ENCODE measurements at regions not wholly inside any gene's neighbourhood (a gene's known extent, or its start where the extent isn't known, plus 50 kb on each side); places are given as distances from the start of the nearest gene placed in this dataset.

DNA sequence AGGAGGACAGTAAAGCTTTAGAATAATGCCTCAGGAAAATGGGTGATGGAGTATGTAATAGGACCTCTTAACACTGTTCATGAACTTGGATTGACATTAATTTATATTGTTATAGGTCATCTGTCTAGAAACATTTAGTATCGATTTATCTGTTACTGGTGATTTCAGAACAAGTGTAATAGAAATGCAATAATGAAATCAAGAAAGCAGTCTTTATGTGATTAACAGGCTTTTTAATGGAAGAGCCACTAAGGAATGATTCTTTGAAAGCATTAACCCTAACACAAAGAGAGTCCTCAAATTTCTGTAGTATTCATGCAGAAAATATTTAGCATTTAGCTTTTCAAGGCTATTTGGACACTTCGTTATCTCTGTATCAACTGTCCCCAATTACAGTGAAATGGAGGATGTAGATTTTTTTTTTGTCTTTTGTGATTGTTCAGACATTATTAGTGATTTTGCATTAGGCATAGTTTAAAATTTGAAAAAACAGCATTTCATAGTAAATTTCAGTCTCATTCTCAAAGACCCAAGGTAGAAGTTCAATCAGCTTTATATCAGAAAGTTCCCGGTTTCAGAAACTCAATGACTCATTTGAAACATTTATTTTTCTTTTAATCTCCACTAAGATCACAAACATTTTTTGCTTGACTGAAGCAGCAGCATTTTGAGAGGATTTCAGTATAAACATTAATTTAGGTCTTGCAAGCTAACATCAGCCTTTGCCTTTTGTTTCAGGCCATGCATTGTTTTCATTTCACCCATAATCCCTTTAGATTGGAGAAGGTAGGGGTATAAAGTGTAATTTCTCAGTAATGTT, 56.3 kb downstream of the AGTR2 start:
- no peaks in the 10 kb centered on the region for H3K9me3 ChIP-seq
- no peaks in the 10 kb centered on the region for H3K27me3 ChIP-seq
- H3K4me1 ChIP-seq = no peaks in the 10 kb centered on the region
- H3K36me3 ChIP-seq = no peaks in the 10 kb centered on the region
- WGBS, 2 donors (ENCODE audit: low coverage in 1 of 2) = 85 to 89% methylated on average over 2 to 3 of the region's 3 CpGs
- H3K4me3 ChIP-seq = no peak overlapping the region
- TF ChIP-seq, protein P1, sequence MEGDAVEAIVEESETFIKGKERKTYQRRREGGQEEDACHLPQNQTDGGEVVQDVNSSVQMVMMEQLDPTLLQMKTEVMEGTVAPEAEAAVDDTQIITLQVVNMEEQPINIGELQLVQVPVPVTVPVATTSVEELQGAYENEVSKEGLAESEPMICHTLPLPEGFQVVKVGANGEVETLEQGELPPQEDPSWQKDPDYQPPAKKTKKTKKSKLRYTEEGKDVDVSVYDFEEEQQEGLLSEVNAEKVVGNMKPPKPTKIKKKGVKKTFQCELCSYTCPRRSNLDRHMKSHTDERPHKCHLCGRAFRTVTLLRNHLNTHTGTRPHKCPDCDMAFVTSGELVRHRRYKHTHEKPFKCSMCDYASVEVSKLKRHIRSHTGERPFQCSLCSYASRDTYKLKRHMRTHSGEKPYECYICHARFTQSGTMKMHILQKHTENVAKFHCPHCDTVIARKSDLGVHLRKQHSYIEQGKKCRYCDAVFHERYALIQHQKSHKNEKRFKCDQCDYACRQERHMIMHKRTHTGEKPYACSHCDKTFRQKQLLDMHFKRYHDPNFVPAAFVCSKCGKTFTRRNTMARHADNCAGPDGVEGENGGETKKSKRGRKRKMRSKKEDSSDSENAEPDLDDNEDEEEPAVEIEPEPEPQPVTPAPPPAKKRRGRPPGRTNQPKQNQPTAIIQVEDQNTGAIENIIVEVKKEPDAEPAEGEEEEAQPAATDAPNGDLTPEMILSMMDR (IDR thresholded peaks at IDR 0.05) = no peak
- no peak for TF ChIP-seq POLR2AphosphoS5 (IDR thresholded peaks at IDR 0.05)
- no peak for TF ChIP-seq POLR2A (IDR thresholded peaks at IDR 0.05)
- TF ChIP-seq EP300 (IDR thresholded peaks at IDR 0.05; ENCODE audit: low read depth) = no peak
- in situ Hi-C loops (cut with MboI; ENCODE audit: low pct_ligation_motif_present in 1 of 4, low pct_unique_long_range_greater_than_20kb in 1 of 4, low sequenced_read_pairs in 3 of 4) = no loop called here
- no peak overlapping the region for H3K27ac ChIP-seq
- intact Hi-C loops (cut with DNase I; ENCODE audit: low total_unique reads) = no loop called here
- DNase-seq = no peak

DNA sequence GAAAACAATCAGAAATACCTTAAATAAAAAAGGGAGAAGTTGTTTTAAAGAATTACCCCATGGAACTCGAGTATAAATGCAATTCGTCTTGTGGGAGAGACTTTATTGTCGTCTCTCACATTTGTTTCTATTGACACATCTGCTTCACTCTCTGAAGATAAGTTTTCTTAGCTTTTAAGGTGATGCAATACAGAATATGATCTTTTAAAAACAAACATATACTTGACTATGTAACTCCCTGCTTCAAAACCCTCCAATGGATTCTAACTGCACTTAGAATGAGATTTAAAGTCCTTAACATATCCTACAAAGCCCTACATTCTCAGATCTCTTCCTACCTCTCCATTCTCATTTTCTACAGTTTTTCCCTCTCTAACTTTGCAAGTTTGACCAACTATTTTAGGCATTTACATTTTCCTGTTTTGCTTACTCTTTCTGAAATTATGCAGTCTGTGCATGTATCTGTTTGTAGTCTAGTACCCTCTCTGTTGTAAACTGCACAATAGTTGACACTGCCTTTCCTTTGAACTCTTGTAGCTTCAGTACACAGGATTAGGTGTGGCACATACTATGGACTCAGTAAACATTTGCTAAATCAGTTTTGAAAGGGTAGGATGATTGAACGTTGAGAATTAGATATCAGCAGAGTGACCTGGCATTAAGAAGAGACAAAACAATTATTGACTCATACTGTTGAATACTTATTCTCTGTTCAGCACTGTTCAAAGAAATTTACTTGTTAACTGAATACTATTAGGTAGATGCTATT, 59.8 kb downstream of the AGTR2 start:
- Histone ChIP-seq H3K27me3 (no peaks in the 10 kb centered on the region), H3K36me3 (no peaks in the 10 kb centered on the region), H3K4me1 (no peaks in the 10 kb centered on the region), H3K9me3 (no peaks in the 10 kb centered on the region), H3K4me3 (no peak overlapping the region), H3K27ac (no peak overlapping the region)
- WGBS, 2 donors (ENCODE audit: low coverage in 1 of 2) = 22 to 23% methylated on average over 3 to 4 of the region's 4 CpGs
- no peak for DNase-seq
- in situ Hi-C loops (cut with MboI; ENCODE audit: low pct_ligation_motif_present in 1 of 4, low pct_unique_long_range_greater_than_20kb in 1 of 4, low sequenced_read_pairs in 3 of 4) (no loop called here), intact Hi-C loops (cut with DNase I; ENCODE audit: low total_unique reads) (no loop called here)
- TF ChIP-seq POLR2A (IDR thresholded peaks at IDR 0.05) = no peak
- no peak for TF ChIP-seq POLR2AphosphoS5 (IDR thresholded peaks at IDR 0.05)
- TF ChIP-seq, protein P1 (IDR thresholded peaks at IDR 0.05) = no peak
- no peak for TF ChIP-seq EP300 (IDR thresholded peaks at IDR 0.05; ENCODE audit: low read depth)

DNA sequence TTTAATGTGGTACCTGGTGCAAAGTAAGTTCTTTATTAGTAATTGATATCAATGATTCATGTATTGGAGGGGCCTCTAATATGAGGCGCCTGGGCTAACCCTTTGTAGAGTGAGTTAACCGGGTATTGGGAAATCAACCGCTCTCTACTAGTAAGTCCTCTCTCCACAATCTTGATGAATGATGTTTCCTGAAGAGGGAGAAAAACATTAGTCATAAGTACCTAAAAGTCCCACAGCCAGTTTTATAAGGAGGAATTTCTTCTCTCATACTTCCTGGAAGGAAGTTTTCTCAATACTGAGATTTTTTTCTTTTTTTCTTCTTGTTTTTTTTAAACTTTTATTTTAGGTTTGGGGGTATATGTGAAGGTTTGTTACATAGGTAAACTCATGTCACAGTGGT, 62.3 kb downstream of the AGTR2 start:
- no peaks in the 10 kb centered on the region for H3K36me3 ChIP-seq
- DNase-seq = no peak
- H3K4me3 ChIP-seq = no peak overlapping the region
- in situ Hi-C loops (cut with MboI; ENCODE audit: low pct_ligation_motif_present in 1 of 4, low pct_unique_long_range_greater_than_20kb in 1 of 4, low sequenced_read_pairs in 3 of 4) (no loop called here), intact Hi-C loops (cut with DNase I; ENCODE audit: low total_unique reads) (no loop called here)
- TF ChIP-seq POLR2AphosphoS5 (IDR thresholded peaks at IDR 0.05) (no peak), POLR2A (IDR thresholded peaks at IDR 0.05) (no peak), EP300 (IDR thresholded peaks at IDR 0.05; ENCODE audit: low read depth) (no peak)
- TF ChIP-seq, protein P1 (IDR thresholded peaks at IDR 0.05) = no peak
- WGBS, 2 donors (ENCODE audit: low coverage in 1 of 2) = 61 to 75% methylated on average over 3 of the region's 3 CpGs
- no peaks in the 10 kb centered on the region for H3K4me1 ChIP-seq
- H3K9me3 ChIP-seq = no peaks in the 10 kb centered on the region
- H3K27me3 ChIP-seq = no peaks in the 10 kb centered on the region
- no peak overlapping the region for H3K27ac ChIP-seq

DNA sequence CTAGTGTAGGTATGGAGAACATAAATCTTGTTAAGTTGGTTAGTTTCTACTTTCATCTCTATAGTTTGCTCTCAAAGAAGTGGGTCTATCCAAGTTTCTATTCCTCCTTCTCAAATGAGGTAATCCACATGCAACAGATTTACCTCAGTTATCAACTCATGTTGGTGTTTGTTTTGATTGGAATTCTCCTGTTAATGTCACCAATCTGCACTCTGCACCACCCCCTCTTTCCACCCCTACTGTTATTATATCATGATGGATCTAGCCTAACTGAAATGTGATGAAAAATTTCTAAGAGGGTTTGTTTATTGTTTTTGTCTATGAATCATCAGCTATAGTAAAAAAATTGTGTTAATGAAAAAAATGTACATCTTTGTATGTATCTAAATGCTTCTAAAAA, 66.1 kb downstream of the AGTR2 start:
- in situ Hi-C loops (cut with MboI; ENCODE audit: low pct_ligation_motif_present in 1 of 4, low pct_unique_long_range_greater_than_20kb in 1 of 4, low sequenced_read_pairs in 3 of 4) = no loop called here

More for the DNA sequence above, 66.1 kb downstream of the AGTR2 start:
- H3K4me1 ChIP-seq = no peaks in the 10 kb centered on the region
- no peaks in the 10 kb centered on the region for H3K9me3 ChIP-seq
- intact Hi-C loops (cut with DNase I; ENCODE audit: low total_unique reads) = no loop called here
- H3K27me3 ChIP-seq = no peaks in the 10 kb centered on the region
- no peaks in the 10 kb centered on the region for H3K36me3 ChIP-seq
- TF ChIP-seq POLR2A (IDR thresholded peaks at IDR 0.05) (no peak), POLR2AphosphoS5 (IDR thresholded peaks at IDR 0.05) (no peak), EP300 (IDR thresholded peaks at IDR 0.05; ENCODE audit: low read depth) (no peak)
- TF ChIP-seq, protein P1 (IDR thresholded peaks at IDR 0.05) = no peak
- no peak for DNase-seq
- H3K4me3 ChIP-seq = no peak overlapping the region
- no peak overlapping the region for H3K27ac ChIP-seq

All from transverse colon (tissue), 4 donors.